ENCODE measurements at regions not wholly inside any gene's neighbourhood (a gene's known extent, or its start where the extent isn't known, plus 50 kb on each side); places are given as distances from the start of the nearest gene placed in this dataset.
A peak's percentile ranks its signal among the peaks of the same experiment; 100 is the strongest.

- no peak for DNase-seq
- in situ Hi-C loops (cut with MboI; ENCODE audit: low pct_unique_long_range_greater_than_20kb, low sequenced_read_pairs) = no loop called here
These were observed 566.4 kb downstream of the ZEB2 start for GRCh38 chr2:143953451-143954030.

- no peak for DNase-seq
- in situ Hi-C loops (cut with MboI; ENCODE audit: low pct_unique_long_range_greater_than_20kb, low sequenced_read_pairs) = no loop called here
These were observed 567.4 kb downstream of the ZEB2 start for GRCh38 chr2:143952536-143952935.

GRCh38 chr2:143950704-143951103 lies 569.2 kb downstream of the ZEB2 start:
- DNase-seq = no peak
- in situ Hi-C loops (cut with MboI; ENCODE audit: low pct_unique_long_range_greater_than_20kb, low sequenced_read_pairs) = no loop called here

- in situ Hi-C loops (cut with MboI; ENCODE audit: low pct_unique_long_range_greater_than_20kb, low sequenced_read_pairs) = no loop called here
- DNase-seq = no peak
These were observed 570.6 kb downstream of the ZEB2 start for GRCh38 chr2:143949121-143949848.

- DNase-seq = no peak
- in situ Hi-C loops (cut with MboI; ENCODE audit: low pct_unique_long_range_greater_than_20kb, low sequenced_read_pairs) = no loop called here
These were observed 571.2 kb downstream of the ZEB2 start for GRCh38 chr2:143948710-143949109.

GRCh38 chr2:143946436-143947391 lies 573.2 kb downstream of the ZEB2 start:
- in situ Hi-C loops (cut with MboI; ENCODE audit: low pct_unique_long_range_greater_than_20kb, low sequenced_read_pairs) = no loop called here

GRCh38 chr2:143942486-143942885 lies 577.4 kb downstream of the ZEB2 start:
- in situ Hi-C loops (cut with MboI; ENCODE audit: low pct_unique_long_range_greater_than_20kb, low sequenced_read_pairs) = no loop called here
- DNase-seq = peak; percentile 63

More at GRCh38 chr2:143946436-143947391, 573.2 kb downstream of the ZEB2 start:
- no peak for DNase-seq

- in situ Hi-C loops (cut with MboI; ENCODE audit: low pct_unique_long_range_greater_than_20kb, low sequenced_read_pairs) = no loop called here
- DNase-seq = no peak
These were observed 579.2 kb downstream of the ZEB2 start for GRCh38 chr2:143940720-143941119.

GRCh38 chr2:143939626-143940330 lies 580.1 kb downstream of the ZEB2 start:
- no peak for DNase-seq
- in situ Hi-C loops (cut with MboI; ENCODE audit: low pct_unique_long_range_greater_than_20kb, low sequenced_read_pairs) = no loop called here

- in situ Hi-C loops (cut with MboI; ENCODE audit: low pct_unique_long_range_greater_than_20kb, low sequenced_read_pairs) = no loop called here
- DNase-seq = no peak
These were observed 582.1 kb downstream of the ZEB2 start for GRCh38 chr2:143937723-143938350.

GRCh38 chr2:143936848-143937722 lies 582.8 kb downstream of the ZEB2 start:
- in situ Hi-C loops (cut with MboI; ENCODE audit: low pct_unique_long_range_greater_than_20kb, low sequenced_read_pairs) = no loop called here
- peak; percentile 38 for DNase-seq

GRCh38 chr2:143936538-143936847 lies 583.4 kb downstream of the ZEB2 start:
- DNase-seq = peak; percentile 4
- in situ Hi-C loops (cut with MboI; ENCODE audit: low pct_unique_long_range_greater_than_20kb, low sequenced_read_pairs) = no loop called here

- DNase-seq = no peak
- in situ Hi-C loops (cut with MboI; ENCODE audit: low pct_unique_long_range_greater_than_20kb, low sequenced_read_pairs) = no loop called here
These were observed 584.5 kb downstream of the ZEB2 start for GRCh38 chr2:143935482-143935752.

GRCh38 chr2:143934626-143935481 lies 585.1 kb downstream of the ZEB2 start:
- in situ Hi-C loops (cut with MboI; ENCODE audit: low pct_unique_long_range_greater_than_20kb, low sequenced_read_pairs) = no loop called here
- DNase-seq = no peak

- in situ Hi-C loops (cut with MboI; ENCODE audit: low pct_unique_long_range_greater_than_20kb, low sequenced_read_pairs) = no loop called here
- no peak for DNase-seq
These were observed 585.9 kb downstream of the ZEB2 start for GRCh38 chr2:143933946-143934569.

- in situ Hi-C loops (cut with MboI; ENCODE audit: low pct_unique_long_range_greater_than_20kb, low sequenced_read_pairs) = no loop called here
- DNase-seq = no peak
These were observed 589.0 kb downstream of the ZEB2 start for GRCh38 chr2:143930891-143931290.

- DNase-seq = no peak
- in situ Hi-C loops (cut with MboI; ENCODE audit: low pct_unique_long_range_greater_than_20kb, low sequenced_read_pairs) = no loop called here
These were observed 591.3 kb downstream of the ZEB2 start for GRCh38 chr2:143928613-143929012.

Measured in KBM-7 (cell line).